Activated T-cell treated with anti-CD3 and anti-CD28 coated beads for 1 hour (primary cell): ENCODE measurements at regions not wholly inside any gene's neighbourhood (a gene's known extent, or its start where the extent isn't known, plus 50 kb on each side); places are given as distances from the start of the nearest gene placed in this dataset.

Experiments
- DNase-seq: peaks from one replicate; pipeline ENCODE4 v3.0.0-alpha.2; 2020; ENCODE audit warnings: low read depth

- DNase-seq: no peak
Observed at GRCh38 chr17:77854759-77855745, 103.5 kb upstream of the TNRC6C start.

DNA sequence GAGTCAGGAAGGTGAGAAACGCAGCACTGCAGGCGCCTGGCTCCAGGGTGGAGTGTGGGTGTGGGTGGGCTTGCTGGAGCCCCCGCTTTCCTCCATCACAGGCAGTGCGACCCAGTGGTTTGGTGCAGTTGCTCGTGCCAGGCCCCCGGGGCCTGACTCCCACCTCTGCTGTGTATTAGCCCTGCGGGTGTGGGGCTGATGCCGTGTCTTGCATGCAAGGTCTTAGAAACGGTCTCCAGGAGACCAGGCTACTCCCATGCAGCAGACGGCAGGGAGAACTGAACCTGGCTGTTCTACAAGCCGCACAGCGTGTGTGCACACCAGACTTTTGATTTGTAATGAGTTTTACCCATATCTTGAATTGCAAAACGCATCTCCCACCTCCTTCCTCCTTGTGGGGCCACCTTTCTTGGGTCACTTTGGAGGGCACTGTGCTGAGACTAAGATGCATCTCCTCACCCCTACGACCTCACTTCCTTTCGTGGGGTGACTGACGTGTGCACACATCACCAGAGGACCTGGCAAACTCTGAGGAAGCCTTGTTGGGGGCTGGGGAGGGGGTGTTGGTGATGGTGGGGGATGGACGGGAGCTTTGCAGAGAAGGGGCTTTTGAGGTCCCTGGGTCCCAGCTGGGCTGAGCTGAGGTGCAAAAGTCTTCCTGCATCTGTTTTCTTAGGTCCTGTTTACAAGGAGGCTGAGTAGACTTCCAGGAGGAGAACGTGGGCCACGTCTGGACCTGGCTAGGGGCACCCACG is 101.8 kb upstream of the TNRC6C start:
- DNase-seq: no peak

- no peak for DNase-seq
Observed at GRCh38 chr17:77857306-77857555, 101.3 kb upstream of the TNRC6C start.

GRCh38 chr17:77857613-77858012 is 100.9 kb upstream of the TNRC6C start:
- DNase-seq: no peak

- DNase-seq: no peak
Observed at GRCh38 chr17:77858291-77859034, 100.0 kb upstream of the TNRC6C start.

DNA sequence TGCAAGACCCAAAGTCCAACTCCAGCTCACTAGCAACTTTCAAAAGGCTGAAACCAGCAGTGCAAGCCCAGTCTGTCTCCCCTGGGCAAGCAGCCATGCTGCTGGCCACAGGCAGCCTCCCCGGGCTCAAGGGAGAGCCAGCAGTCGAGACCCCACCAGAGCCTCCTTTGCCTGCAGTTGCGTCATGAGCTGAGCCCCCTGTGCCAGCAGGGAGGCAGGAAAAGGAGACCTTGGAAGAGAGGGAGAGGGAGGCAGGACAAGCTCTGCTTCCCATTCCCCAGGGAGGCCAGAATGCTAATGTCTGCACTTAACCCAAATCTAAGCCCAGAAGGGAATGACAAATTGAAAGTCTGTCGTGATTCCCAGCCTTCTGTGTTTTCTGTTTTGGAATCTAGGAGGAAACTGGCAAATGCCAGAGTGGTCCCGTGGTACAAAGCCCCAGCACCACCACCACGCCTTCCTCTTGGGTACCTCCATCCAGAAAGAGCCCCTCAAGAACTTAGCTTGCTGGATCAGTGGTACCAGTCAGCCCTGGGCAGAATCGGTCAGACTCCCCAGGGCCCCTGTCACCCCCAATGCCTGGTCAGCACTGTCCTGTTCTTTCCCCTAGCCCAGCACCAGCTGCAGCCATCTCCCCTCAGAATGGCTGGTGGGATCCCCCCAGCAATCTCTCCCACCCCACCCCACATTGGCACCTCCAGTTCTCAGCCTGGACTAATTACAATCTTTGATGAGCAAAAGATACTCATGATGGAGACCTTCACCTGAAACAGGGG is 99.3 kb upstream of the TNRC6C start:
- DNase-seq: no peak

GRCh38 chr17:77861133-77861695 is 97.3 kb upstream of the TNRC6C start:
- DNase-seq: no peak

DNA sequence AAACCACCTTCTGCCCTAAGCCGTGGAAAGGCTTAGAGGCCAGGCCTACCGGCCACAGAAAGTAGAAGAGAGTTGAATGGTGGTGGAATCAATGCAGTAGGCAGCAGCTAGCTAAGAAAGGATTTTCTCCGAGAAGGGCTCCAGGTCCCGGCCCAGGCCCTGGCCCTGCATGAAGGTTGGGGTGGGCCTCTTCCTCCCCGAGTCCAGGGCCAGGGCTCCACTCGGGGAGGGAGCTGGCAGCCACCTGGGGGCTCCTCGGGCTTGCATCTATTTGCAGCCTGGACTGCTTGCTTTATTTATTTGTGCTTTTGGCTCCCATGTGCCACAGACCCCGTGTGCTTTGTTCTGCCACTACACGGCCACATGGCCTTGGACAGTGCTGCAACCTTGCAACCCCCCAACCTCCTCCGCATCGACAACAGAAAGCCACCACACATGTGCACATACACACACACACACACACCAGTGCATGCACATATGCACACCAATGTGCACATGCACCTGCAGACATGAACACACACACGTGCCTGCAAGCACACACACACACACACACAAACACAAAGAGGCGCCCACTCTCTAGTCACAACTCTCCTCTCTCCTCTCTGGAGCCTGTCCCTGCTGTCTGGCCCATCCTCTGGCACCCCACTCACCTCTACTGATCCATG is 96.4 kb upstream of the TNRC6C start:
- DNase-seq: no peak

DNA sequence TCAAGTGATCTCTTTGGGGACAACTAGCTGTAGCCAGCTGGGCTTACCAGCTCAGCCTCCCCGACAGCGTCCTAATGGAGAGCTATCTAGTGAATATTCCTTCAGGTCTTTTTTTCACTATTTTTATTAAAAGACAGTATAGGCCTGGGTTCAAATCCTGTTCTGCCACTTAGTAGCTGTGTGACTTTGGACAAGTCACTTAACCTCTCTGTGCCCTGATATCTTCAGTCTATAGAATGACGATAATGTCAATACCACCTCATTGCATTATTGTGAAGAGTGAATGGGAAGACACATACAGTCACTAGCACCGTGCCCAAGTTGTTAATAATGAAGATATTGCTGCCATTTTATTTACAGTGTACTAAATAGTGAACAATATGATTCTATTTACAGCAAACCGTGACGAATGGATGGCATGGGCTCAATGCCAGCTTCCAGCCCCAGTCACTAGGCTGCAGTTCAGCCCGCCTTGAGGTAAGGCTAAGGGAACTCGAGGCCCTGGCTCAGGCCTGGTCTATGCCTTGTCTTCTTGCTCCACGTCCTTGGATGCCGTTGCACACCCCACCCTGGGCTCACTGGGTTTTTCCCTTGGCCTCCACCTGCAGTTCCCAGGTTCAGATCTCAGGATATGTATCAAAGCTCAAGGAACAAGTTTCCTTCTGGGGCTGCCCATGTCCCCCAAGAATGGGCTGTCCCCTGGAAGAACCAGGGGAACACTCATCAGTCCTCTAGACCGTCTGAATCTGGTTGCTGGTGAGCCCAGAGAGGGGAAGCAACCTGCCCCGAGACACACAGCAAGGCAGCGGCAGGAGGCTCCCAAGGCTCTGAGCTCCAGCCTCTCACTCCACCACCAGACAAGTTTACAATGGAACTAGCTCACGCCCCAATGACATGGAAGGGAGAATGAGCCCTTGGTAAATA is 95.4 kb upstream of the TNRC6C start:
- no peak for DNase-seq

- DNase-seq: no peak
Observed at GRCh38 chr17:77863814-77864161, 94.7 kb upstream of the TNRC6C start.

DNA sequence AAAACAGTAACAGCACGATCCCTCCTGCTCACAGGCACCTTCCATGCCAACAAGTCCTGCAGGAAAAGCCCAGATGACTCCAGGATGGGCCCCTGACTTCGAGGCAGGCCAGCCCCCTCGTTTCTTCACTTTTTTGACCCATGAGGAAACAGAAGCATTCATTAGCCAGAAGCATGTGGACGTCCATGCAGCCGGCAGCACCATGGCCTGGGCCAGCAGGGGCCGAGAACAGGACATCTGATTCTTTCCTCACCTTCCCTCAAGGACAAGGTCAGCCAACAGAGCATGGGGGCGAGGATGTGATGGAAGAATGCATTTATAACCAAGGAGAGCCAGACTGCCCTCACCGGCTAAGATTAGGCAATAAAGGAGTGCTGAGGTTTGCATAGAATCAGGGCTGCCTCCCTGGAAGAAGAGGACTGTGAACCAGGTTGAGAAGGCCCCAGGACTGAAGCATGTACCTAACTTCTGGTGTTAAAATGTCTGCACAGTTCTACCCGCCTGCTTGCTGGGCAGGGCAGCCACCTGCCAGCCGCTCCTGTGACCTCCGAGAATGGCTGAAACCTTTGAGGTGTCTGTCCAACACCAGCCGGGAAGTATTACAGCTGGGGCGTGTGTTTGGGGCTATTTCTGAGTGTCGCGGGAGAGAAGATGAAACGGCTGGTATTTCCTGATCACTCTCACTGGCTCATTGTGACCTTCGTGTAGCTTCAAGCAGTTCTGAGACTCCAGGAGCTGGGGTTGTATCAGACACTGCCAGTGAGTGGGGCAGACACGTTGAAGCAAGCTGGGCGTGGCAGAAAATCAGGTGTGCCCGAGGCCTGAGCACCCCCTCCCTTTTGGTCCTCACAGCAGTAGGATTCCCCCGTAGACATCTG is 94.0 kb upstream of the TNRC6C start:
- DNase-seq: no peak

- DNase-seq: no peak
Observed at GRCh38 chr17:77865112-77865611, 93.3 kb upstream of the TNRC6C start.

GRCh38 chr17:77865716-77866115 is 92.8 kb upstream of the TNRC6C start:
- DNase-seq: no peak

GRCh38 chr17:77867308-77867781 is 91.2 kb upstream of the TNRC6C start:
- DNase-seq: no peak

- no peak for DNase-seq
Observed at GRCh38 chr17:77867976-77868713, 90.4 kb upstream of the TNRC6C start.

DNA sequence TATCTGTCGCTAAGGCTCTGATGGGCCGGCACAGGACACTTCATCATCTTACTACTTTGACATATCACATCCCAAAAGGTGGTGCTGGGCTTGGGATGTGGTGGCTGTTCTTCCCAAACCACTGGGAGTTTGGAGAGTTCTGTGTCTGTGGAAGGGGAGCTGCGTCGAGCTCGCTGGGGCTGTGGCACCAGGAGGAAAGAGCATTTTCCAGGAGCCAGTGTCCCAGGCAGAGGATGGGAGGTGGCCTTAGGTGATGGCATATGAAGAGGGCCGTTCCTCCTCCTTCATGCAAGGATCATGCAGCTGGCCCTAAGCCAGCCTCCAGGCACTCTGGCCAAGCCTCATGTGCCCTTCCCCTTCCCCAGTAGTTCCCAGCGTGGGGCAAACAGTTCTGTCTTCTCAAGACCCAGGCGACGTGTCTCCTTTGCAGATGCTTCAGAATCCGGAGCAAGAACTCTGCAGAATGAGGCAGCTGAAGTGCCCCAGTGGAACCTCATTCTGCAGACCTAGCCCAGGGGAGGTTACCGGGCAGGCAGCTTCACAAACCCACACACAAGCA is 89.4 kb upstream of the TNRC6C start:
- DNase-seq: no peak

DNA sequence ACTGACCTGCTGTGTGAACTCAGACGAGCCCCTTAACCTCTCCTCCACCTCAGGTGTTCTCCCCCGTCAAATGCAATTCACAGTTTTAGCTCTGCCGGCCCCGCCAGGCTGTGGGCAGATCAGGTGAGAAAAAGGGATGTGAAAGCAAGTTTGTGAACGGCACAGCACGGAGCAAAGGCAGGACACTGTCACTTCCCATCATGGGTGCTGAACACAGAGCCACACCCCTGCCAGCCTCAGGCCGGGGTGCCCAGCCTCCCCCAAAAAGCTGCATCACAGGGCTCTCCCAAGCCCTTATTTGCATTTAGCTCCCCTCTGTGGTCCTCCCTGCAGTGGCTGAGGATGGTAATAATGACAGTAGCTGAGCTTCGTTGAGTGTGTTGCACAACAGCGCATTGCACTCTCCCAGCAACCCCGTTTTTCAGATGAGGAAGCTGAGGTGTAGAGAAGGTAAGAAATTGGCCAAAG is 88.8 kb upstream of the TNRC6C start:
- DNase-seq: no peak

- no peak for DNase-seq
Observed at GRCh38 chr17:77872199-77872598, 86.3 kb upstream of the TNRC6C start.
